ENCODE measurements at regions not wholly inside any gene's neighbourhood (a gene's known extent, or its start where the extent isn't known, plus 50 kb on each side); places are given as distances from the start of the nearest gene placed in this dataset.
"Not testable (repeated sequence)": the region's sequence is repeated elsewhere in the genome, so short reads cannot be mapped to it uniquely, and the experiment has no call there.

DNA sequence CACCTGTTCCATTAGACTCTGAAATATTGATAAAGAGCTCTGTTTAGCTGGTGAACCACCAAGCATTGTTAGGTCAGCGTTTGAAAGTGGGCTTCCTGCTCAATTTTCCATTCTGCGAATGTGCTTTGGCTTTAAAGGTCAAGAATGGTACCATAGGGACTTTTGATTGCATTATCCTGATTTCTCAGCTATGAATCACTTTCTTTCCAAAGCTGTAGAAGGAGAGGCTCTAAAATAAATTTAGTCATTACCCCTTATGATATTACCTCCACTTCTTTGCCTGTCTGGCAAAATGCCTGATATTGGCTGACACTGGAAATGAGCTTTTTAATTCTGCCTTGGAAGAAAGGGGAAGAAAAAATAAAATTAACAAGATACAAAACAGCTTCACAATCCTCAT lies 237.2 kb upstream of the CTNND2 start:
- intact Hi-C loops (cut with micrococcal nuclease), result no loop called here
- TF ChIP-seq, protein P1, sequence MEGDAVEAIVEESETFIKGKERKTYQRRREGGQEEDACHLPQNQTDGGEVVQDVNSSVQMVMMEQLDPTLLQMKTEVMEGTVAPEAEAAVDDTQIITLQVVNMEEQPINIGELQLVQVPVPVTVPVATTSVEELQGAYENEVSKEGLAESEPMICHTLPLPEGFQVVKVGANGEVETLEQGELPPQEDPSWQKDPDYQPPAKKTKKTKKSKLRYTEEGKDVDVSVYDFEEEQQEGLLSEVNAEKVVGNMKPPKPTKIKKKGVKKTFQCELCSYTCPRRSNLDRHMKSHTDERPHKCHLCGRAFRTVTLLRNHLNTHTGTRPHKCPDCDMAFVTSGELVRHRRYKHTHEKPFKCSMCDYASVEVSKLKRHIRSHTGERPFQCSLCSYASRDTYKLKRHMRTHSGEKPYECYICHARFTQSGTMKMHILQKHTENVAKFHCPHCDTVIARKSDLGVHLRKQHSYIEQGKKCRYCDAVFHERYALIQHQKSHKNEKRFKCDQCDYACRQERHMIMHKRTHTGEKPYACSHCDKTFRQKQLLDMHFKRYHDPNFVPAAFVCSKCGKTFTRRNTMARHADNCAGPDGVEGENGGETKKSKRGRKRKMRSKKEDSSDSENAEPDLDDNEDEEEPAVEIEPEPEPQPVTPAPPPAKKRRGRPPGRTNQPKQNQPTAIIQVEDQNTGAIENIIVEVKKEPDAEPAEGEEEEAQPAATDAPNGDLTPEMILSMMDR (IDR thresholded peaks at IDR 0.05; ENCODE audit: unreplicated experiment), result no peak
- no TSS peak for BruUV-seq (replicated peaks)
- H3K36me3 Mint-ChIP-seq (ENCODE audit: insufficient read depth, unreplicated experiment), result no peaks in the 10 kb centered on the region
- no peaks in the 10 kb centered on the region for H3K9me3 Mint-ChIP-seq (ENCODE audit: unreplicated experiment)
- no peak overlapping the region for H3K27ac Mint-ChIP-seq (ENCODE audit: low read depth, unreplicated experiment)
- ChIA-PET CTCF (no interaction called here), POLR2A (no interaction called here)
- H3K4me1 Mint-ChIP-seq (ENCODE audit: insufficient read depth, unreplicated experiment), result no peaks in the 10 kb centered on the region
- no peak overlapping the region for H3K4me3 Mint-ChIP-seq (ENCODE audit: unreplicated experiment)
- peak; percentile 40 for DNase-seq (ENCODE audit: unreplicated experiment)
- no peaks in the 10 kb centered on the region for H3K27me3 Mint-ChIP-seq (ENCODE audit: insufficient read depth, unreplicated experiment)

DNA sequence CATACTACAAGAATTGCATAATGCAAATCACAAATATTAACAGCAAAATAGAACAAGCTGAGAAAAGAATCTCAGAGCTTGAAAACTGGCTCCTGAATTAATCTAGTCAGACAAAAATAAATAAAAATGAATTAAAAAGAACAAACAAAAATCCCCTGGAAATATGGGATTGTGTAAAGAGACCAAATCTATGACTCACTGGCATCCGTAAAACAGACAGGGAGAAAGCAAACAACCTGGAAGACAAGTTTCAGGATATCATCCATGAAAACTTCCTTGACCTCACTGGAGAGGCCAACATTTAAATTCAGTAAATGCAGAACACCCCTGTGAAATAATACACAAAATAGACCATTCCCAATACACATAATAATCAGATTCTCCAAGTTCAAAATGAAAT lies 229.3 kb upstream of the CTNND2 start:
- Mint-ChIP-seq H3K36me3 (ENCODE audit: insufficient read depth, unreplicated experiment) (peaks cover 6% of the 10 kb centered on the region), H3K27me3 (ENCODE audit: insufficient read depth, unreplicated experiment) (no peaks in the 10 kb centered on the region), H3K27ac (ENCODE audit: low read depth, unreplicated experiment) (no peak overlapping the region), H3K4me3 (ENCODE audit: unreplicated experiment) (no peak overlapping the region), H3K4me1 (ENCODE audit: insufficient read depth, unreplicated experiment) (no peaks in the 10 kb centered on the region), H3K9me3 (ENCODE audit: unreplicated experiment) (peaks cover 17% of the 10 kb centered on the region)
- TF ChIP-seq, protein P1 (IDR thresholded peaks at IDR 0.05; ENCODE audit: unreplicated experiment), result no peak
- no TSS peak for BruUV-seq (replicated peaks)
- CTCF ChIA-PET, result interaction anchor here (0.6 to 0.9 kb wide), 3 partner anchors 12 to 339 kb away, joined by 3 to 4 read pairs (median 3); no protein-coding TSS in a partner anchor
- intact Hi-C loops (cut with micrococcal nuclease), result no loop called here
- no peak for DNase-seq (ENCODE audit: unreplicated experiment)
- POLR2A ChIA-PET, result interaction anchor here (0.6 kb wide), 1 partner anchor 16 kb away, joined by 4 read pairs; no protein-coding TSS in a partner anchor

DNA sequence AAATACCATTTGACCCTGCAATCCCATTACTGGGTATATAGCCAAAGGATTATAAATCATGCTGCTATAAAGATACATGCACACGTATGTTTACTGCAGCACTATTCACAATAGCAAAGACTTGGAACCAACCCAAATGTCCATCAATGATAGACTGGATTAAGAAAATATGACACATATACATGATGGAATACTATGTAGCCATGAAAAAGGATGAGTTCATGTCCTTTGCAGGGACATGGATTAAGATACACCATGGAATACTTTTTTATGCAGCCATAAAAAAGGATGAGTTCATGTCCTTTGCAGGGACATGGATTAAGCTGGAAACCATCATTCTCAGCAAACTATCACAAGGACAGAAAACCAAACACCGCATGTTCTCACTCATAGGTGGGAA lies 226.8 kb upstream of the CTNND2 start:
- DNase-seq (ENCODE audit: unreplicated experiment); H3K27me3 Mint-ChIP-seq (ENCODE audit: insufficient read depth, unreplicated experiment); BruUV-seq (replicated peaks); H3K4me3 Mint-ChIP-seq (ENCODE audit: unreplicated experiment); H3K36me3 Mint-ChIP-seq (ENCODE audit: insufficient read depth, unreplicated experiment); POLR2A ChIA-PET; intact Hi-C loops (cut with micrococcal nuclease); H3K27ac Mint-ChIP-seq (ENCODE audit: low read depth, unreplicated experiment); H3K4me1 Mint-ChIP-seq (ENCODE audit: insufficient read depth, unreplicated experiment); CTCF ChIA-PET: not testable (repeated sequence)
- H3K9me3 Mint-ChIP-seq (ENCODE audit: unreplicated experiment), result peaks cover 12% of the 10 kb centered on the region

DNA sequence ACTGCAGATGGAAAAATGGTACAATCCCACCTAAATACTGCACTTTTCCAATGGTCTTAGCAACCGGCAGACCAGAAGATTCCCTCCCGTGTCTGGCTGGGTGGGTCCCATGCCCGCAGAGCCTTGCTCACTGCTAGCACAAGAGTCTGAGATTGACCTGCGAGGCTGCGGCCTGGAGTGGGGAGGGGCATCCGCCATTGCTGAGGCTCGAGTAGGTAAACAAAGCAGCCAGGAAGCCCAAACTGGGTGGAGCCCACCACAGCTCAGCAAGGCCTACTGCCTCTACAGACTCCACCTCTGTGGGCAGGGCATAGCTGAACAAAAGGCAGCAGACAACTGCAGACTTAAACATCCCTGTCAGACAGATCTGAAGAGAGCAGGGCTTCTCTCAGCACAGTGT lies 221.6 kb upstream of the CTNND2 start:
- Mint-ChIP-seq H3K9me3 (ENCODE audit: unreplicated experiment) (peaks cover 7% of the 10 kb centered on the region), H3K27ac (ENCODE audit: low read depth, unreplicated experiment) (no peak overlapping the region), H3K4me1 (ENCODE audit: insufficient read depth, unreplicated experiment) (no peaks in the 10 kb centered on the region), H3K4me3 (ENCODE audit: unreplicated experiment) (no peak overlapping the region), H3K27me3 (ENCODE audit: insufficient read depth, unreplicated experiment) (no peaks in the 10 kb centered on the region), H3K36me3 (ENCODE audit: insufficient read depth, unreplicated experiment) (no peaks in the 10 kb centered on the region)
- BruUV-seq (replicated peaks), result no TSS peak
- no peak for DNase-seq (ENCODE audit: unreplicated experiment)
- CTCF ChIA-PET, result no interaction called here
- intact Hi-C loops (cut with micrococcal nuclease), result no loop called here
- POLR2A ChIA-PET, result no interaction called here
- TF ChIP-seq, protein P1 (IDR thresholded peaks at IDR 0.05; ENCODE audit: unreplicated experiment), result no peak

DNA sequence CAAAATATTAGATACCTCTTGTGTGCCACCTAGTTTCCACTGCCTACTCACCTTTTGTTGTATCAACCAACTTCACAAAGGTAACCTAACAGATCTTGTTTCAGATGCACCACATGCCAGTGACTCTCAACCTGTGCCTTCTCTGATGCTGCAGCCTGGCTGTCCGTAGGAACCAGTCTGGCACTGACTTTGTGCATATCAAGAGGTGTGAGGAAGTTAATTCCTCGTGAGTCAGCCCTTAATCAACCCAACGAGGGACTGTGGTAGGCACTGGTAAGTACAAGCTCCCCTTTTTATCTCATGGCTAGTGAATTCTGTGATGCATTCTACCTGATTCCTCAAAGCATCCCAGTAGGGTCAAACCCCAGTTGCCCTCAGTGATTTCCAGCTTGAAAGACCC lies 215.4 kb upstream of the CTNND2 start:
- TF ChIP-seq, protein P1 (IDR thresholded peaks at IDR 0.05; ENCODE audit: unreplicated experiment), result no peak

More for the DNA sequence above, 215.4 kb upstream of the CTNND2 start:
- Mint-ChIP-seq H3K36me3 (ENCODE audit: insufficient read depth, unreplicated experiment) (no peaks in the 10 kb centered on the region), H3K27ac (ENCODE audit: low read depth, unreplicated experiment) (no peak overlapping the region), H3K4me3 (ENCODE audit: unreplicated experiment) (no peak overlapping the region), H3K27me3 (ENCODE audit: insufficient read depth, unreplicated experiment) (no peaks in the 10 kb centered on the region), H3K9me3 (ENCODE audit: unreplicated experiment) (peaks cover 7% of the 10 kb centered on the region), H3K4me1 (ENCODE audit: insufficient read depth, unreplicated experiment) (no peaks in the 10 kb centered on the region)
- ChIA-PET POLR2A (no interaction called here), CTCF (no interaction called here)
- intact Hi-C loops (cut with micrococcal nuclease), result no loop called here
- DNase-seq (ENCODE audit: unreplicated experiment), result no peak
- no TSS peak for BruUV-seq (replicated peaks)

Data from MCF 10A (cell line).